IMR-90 (cell line): ENCODE measurements at regions not wholly inside any gene's neighbourhood (a gene's known extent, or its start where the extent isn't known, plus 50 kb on each side); places are given as distances from the start of the nearest gene placed in this dataset.
"Not testable (repeated sequence)": the region's sequence is repeated elsewhere in the genome, so short reads cannot be mapped to it uniquely, and the experiment has no call there.

ENCODE experiments used
- ATAC-seq: fragments of 200-7000 bp; cut with Tn5 transposase; 2 replicates; pipeline ENCODE4 v1.9.1; 2020; ENCODE audit warnings: low read depth, mild to moderate bottlenecking, moderate library complexity
- BruUV-seq: library from RNA; stranded (reverse); fragments of 400-500 nt; replicated peaks from 2 replicates; lab custom pipeline; 2021; lab: Mats Ljungman, UMichigan
- CTCF ChIA-PET: fragments of 300-600 bp; formaldehyde crosslinking; extraction: SDS; loops from one replicate; lab custom pipeline; 2021; ENCODE audit warnings: antibody characterized with exemption; lab: Yijun Ruan, JAX
- POLR2A ChIA-PET: fragments of 300-600 bp; sonication (Branson Sonifier 250); formaldehyde crosslinking; loops from one replicate; lab custom pipeline; 2022; ENCODE audit warnings: antibody characterized with exemption; ENCODE audit not compliant: unreplicated experiment; lab: Charles Lee
- DNase-seq: peaks from one replicate; pipeline ENCODE4 v3.0.0; 2013
- H2AFZ ChIP-seq: replicated peaks from 2 replicates; pipeline ENCODE3; 2013; ENCODE audit warnings: low read length, mild to moderate bottlenecking; ENCODE audit not compliant: poor library complexity
- H2AK5ac ChIP-seq: 2 replicates; pipeline ENCODE4 v1.6.1; 2013; ENCODE audit warnings: low read depth, low read length, inconsistent platforms
- H2AK9ac ChIP-seq: replicated peaks from 2 replicates; pipeline ENCODE3; 2013; ENCODE audit warnings: mild to moderate bottlenecking, low read depth, low read length, moderate library complexity; ENCODE audit not compliant: poor library complexity
- H2BK120ac ChIP-seq: 2 replicates; pipeline ENCODE4 v1.6.1; 2013; ENCODE audit warnings: low read depth, low read length, inconsistent platforms
- H2BK15ac ChIP-seq: 3 replicates; pipeline ENCODE4 v1.6.1; 2013; ENCODE audit warnings: low read depth, low read length, inconsistent platforms
- H2BK20ac ChIP-seq: 2 replicates; pipeline ENCODE4 v1.6.1; 2013; ENCODE audit warnings: low read depth, mild to moderate bottlenecking, inconsistent platforms, low read length, moderate library complexity
- H2BK5ac ChIP-seq: 2 replicates; pipeline ENCODE4 v1.6.1; 2013; ENCODE audit warnings: mild to moderate bottlenecking, low read depth, low read length, inconsistent platforms; ENCODE audit not compliant: poor library complexity, severe bottlenecking
- H3K14ac ChIP-seq: replicated peaks from 2 replicates; pipeline ENCODE4 v1.6.1; 2013; ENCODE audit warnings: low read depth, low read length, inconsistent platforms
- H3K18ac ChIP-seq: 2 replicates; pipeline ENCODE4 v1.6.1; 2013; ENCODE audit warnings: low read depth, low read length, control low read depth
- H3K23ac ChIP-seq: 2 replicates; pipeline ENCODE4 v1.6.1; 2013; ENCODE audit warnings: low read depth, low read length, inconsistent platforms
- H3K27ac ChIP-seq: 2 replicates; pipeline ENCODE4 v1.5.1; 2013; ENCODE audit warnings: mild to moderate bottlenecking, control low read depth, low read length; ENCODE audit not compliant: insufficient read depth
- H3K27me3 ChIP-seq: 2 replicates; pipeline ENCODE4 v1.6.1; 2013; ENCODE audit warnings: low read length; ENCODE audit not compliant: control insufficient read depth, insufficient read depth
- H3K36me3 ChIP-seq: 2 replicates; pipeline ENCODE4 v1.6.1; 2013; ENCODE audit warnings: low read length, mixed read lengths; ENCODE audit not compliant: control insufficient read depth, insufficient read depth
- H3K4ac ChIP-seq: 2 replicates; pipeline ENCODE4 v1.6.1; 2013; ENCODE audit warnings: low read depth, low read length, inconsistent platforms
- H3K4me1 ChIP-seq: 2 replicates; pipeline ENCODE4 v1.6.1; 2013; ENCODE audit warnings: low read length, mixed read lengths; ENCODE audit not compliant: control insufficient read depth, insufficient read depth
- H3K4me2 ChIP-seq: 2 replicates; pipeline ENCODE4 v1.6.1; 2013; ENCODE audit warnings: low read depth, mild to moderate bottlenecking, control low read depth, low read length, moderate library complexity
- H3K4me3 ChIP-seq: 2 replicates; pipeline ENCODE4 v1.5.1; 2013; ENCODE audit warnings: low read depth, mild to moderate bottlenecking, control low read depth, low read length, moderate library complexity; ENCODE audit not compliant: insufficient read depth
- H3K56ac ChIP-seq: 2 replicates; pipeline ENCODE4 v1.6.1; 2013; ENCODE audit warnings: low read length, inconsistent platforms; ENCODE audit not compliant: insufficient read depth; ENCODE audit errors: extremely low read depth
- H3K79me1 ChIP-seq, 2 experiments: 2 replicates each; pipeline ENCODE4 v1.6.1; 2013; ENCODE audit warnings: low read length in 2 of 2, inconsistent platforms in 1 of 2, low read depth in 1 of 2
- H3K9ac ChIP-seq: 2 replicates; pipeline ENCODE4 v1.6.1; 2013; ENCODE audit warnings: low read depth, low read length, control low read depth
- H3K9me1 ChIP-seq: 2 replicates; pipeline ENCODE4 v1.6.1; 2013; ENCODE audit warnings: low read length, inconsistent platforms; ENCODE audit not compliant: insufficient read depth
- H3K9me3 ChIP-seq: 2 replicates; pipeline ENCODE4 v1.6.1; 2013; ENCODE audit warnings: low read length; ENCODE audit not compliant: control insufficient read depth, insufficient read depth
- H4K20me1 ChIP-seq: 2 replicates; pipeline ENCODE4 v1.6.1; 2013; ENCODE audit warnings: low read length, inconsistent platforms; ENCODE audit not compliant: insufficient read depth
- H4K5ac ChIP-seq: 2 replicates; pipeline ENCODE4 v1.6.1; 2013; ENCODE audit warnings: mild to moderate bottlenecking, low read depth, low read length, control low read depth
- H4K8ac ChIP-seq, 2 experiments: 2 replicates each; pipeline ENCODE4 v1.6.1; 2013; ENCODE audit warnings: low read depth in 2 of 2, low read length in 2 of 2, control low read depth in 1 of 2, inconsistent platforms in 1 of 2
- H4K91ac ChIP-seq: 2 replicates; pipeline ENCODE4 v1.6.1; 2013; ENCODE audit warnings: low read depth, low read length, inconsistent platforms; ENCODE audit not compliant: insufficient read depth
- WGBS, 2 experiments: methylation state at CpG; one replicate each; pipeline versions ENCODE4 v1.1.5 to v1.1.7; 2013; ENCODE audit warnings: missing lambda C conversion rate in 2 of 2; ENCODE audit not compliant: insufficient read length in 1 of 2; ENCODE audit errors: extremely low coverage in 2 of 2; 5-methylcytosine and 5-hydroxymethylcytosine counted together
- dilution Hi-C: fragments of 300-500 bp; cut with HindIII; formaldehyde crosslinking; loops from one replicate; pipeline ENCODE4 v1.14.3; 2018; ENCODE audit warnings: low sequenced_read_pairs; ENCODE audit not compliant: unreplicated experiment
- in situ Hi-C: fragments of 300-500 bp; cut with MboI; formaldehyde crosslinking; loops from 3 replicates; pipeline ENCODE4 v1.14.3; 2019; ENCODE audit warnings: low sequenced_read_pairs, inconsistent platforms, mixed read lengths
- intact Hi-C: fragments of 100-400 bp; cut with micrococcal nuclease; formaldehyde crosslinking; loops from 2 replicates; pipeline ENCODE4 v1.10.0; 2022

DNA sequence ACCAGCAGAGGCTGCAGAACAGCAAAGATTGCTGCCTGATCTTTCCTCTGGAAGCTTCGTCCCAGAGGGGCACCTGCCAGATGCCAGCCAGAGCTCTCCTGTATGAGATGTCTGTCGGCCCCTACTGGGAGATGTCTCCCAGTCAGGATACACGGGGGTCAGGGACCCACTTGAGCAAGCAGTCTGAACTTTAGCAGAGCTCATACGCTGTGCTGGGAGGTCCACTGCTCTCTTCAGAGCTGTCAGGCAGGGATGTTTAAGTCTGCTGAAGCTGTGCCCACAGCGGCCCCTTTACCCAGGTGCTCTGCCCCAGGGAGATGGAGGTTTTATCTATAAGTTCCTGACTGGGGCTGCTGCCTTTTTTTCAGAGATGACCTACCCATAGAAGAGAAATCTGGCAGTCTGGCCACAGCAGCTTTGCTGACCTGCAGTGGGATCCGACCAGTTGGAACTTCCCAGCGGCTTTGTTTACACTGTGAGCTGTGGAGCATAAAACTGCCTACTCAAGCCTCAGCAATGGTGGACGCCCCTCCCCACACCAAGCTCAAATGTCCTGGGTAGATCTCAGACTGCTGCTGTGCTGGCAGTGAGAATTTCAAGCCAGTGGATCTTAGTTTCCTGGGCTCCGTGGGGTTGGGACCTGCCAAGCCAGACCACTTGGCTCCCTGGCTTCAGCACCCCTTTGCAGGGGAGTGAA is 613.9 kb downstream of the HTR1B start:
- H3K36me3 ChIP-seq, H2BK120ac ChIP-seq, H3K56ac ChIP-seq, H4K8ac ChIP-seq, POLR2A ChIA-PET, H2AFZ ChIP-seq, H3K18ac ChIP-seq, H3K4me2 ChIP-seq, H3K9me1 ChIP-seq, H3K23ac ChIP-seq, H2BK5ac ChIP-seq, DNase-seq, H4K20me1 ChIP-seq, H3K4ac ChIP-seq, H2BK20ac ChIP-seq, intact Hi-C loops, dilution Hi-C loops, H4K5ac ChIP-seq, H3K27ac ChIP-seq, H3K4me3 ChIP-seq, in situ Hi-C loops, H3K9me3 ChIP-seq, CTCF ChIA-PET, ATAC-seq, H4K91ac ChIP-seq, H3K4me1 ChIP-seq, H3K27me3 ChIP-seq, H2BK15ac ChIP-seq, BruUV-seq, H3K9ac ChIP-seq, H3K14ac ChIP-seq, H2AK5ac ChIP-seq, H2AK9ac ChIP-seq, H3K79me1 ChIP-seq: not testable (repeated sequence)
- WGBS, 2 experiments, result 80% methylated on average over 2 of the region's 9 CpGs; no CpG with 5 or more reads in 1 of the 2 experiments
